Effector memory CD8-positive, alpha-beta T cell (primary cell): ENCODE measurements at regions not wholly inside any gene's neighbourhood (a gene's known extent, or its start where the extent isn't known, plus 50 kb on each side); places are given as distances from the start of the nearest gene placed in this dataset.

Experiments used
- ATAC-seq: fragments of 150-1000 bp; cut with Tn5 transposase; replicated peaks from 2 replicates; pipeline ENCODE4 v1.10.0; 2021; ENCODE audit warnings: mild to moderate bottlenecking, moderate library complexity
- DNase-seq, 3 experiments: peaks; one replicate each; pipeline ENCODE4 v3.0.0; 2021
- H3K27ac Mint-ChIP-seq, 2 donors: one replicate each; pipeline ENCODE4 v1.8.0; 2022; ENCODE audit warnings: mild to moderate bottlenecking in 2 of 2, mixed read lengths in 2 of 2, moderate library complexity in 2 of 2
- H3K27me3 Mint-ChIP-seq, 2 donors: one replicate each; pipeline ENCODE4 v1.8.0; 2022; ENCODE audit warnings: mixed read lengths in 2 of 2
- H3K36me3 Mint-ChIP-seq: one replicate; pipeline ENCODE4 v1.8.0; 2022; ENCODE audit warnings: mild to moderate bottlenecking, moderate library complexity, mixed read lengths; ENCODE audit not compliant: insufficient read depth
- H3K4me1 Mint-ChIP-seq, 2 donors: one replicate each; pipeline ENCODE4 v1.8.0; 2022; ENCODE audit warnings: low read depth in 2 of 2, mixed read lengths in 2 of 2
- H3K4me3 Mint-ChIP-seq, 2 donors: one replicate each; pipeline ENCODE4 v1.8.0; 2022; ENCODE audit warnings: mild to moderate bottlenecking in 2 of 2, mixed read lengths in 2 of 2, moderate library complexity in 2 of 2
- H3K9me3 Mint-ChIP-seq, 2 donors: one replicate each; pipeline ENCODE4 v1.8.0; 2022; ENCODE audit warnings: mixed read lengths in 2 of 2

- Mint-ChIP-seq H3K36me3 (no peaks in the 10 kb centered on the region), H3K27me3 (no peaks in the 10 kb centered on the region), H3K9me3 (peaks cover 16 to 26% of the 10 kb centered on the region in 2 donors), H3K4me1 (no peaks in the 10 kb centered on the region), H3K4me3 (no peak overlapping the region), H3K27ac (no peak overlapping the region)
- ATAC-seq (no peak), DNase-seq (no peak)
Observed at GRCh38 chr5:8581047-8581446, 712.1 kb downstream of the MTRR start.

- Mint-ChIP-seq H3K36me3 (no peaks in the 10 kb centered on the region), H3K9me3 (peaks cover 23 to 24% of the 10 kb centered on the region in 2 donors), H3K4me1 (no peaks in the 10 kb centered on the region), H3K27ac (no peak overlapping the region), H3K27me3 (no peaks in the 10 kb centered on the region), H3K4me3 (no peak overlapping the region)
- ATAC-seq (no peak), DNase-seq (no peak)
Observed at GRCh38 chr5:8585230-8586018, 716.5 kb downstream of the MTRR start.

- Mint-ChIP-seq H3K9me3 (peaks cover 0 to 8% of the 10 kb centered on the region in 2 donors), H3K27me3 (no peaks in the 10 kb centered on the region), H3K4me3 (no peak overlapping the region), H3K36me3 (no peaks in the 10 kb centered on the region), H3K4me1 (no peaks in the 10 kb centered on the region), H3K27ac (no peak overlapping the region)
- DNase-seq (no peak), ATAC-seq (no peak)
Observed at GRCh38 chr5:8590959-8591358, 722.0 kb downstream of the MTRR start.

GRCh38 chr5:8598356-8598755 is 729.4 kb downstream of the MTRR start:
- ATAC-seq (no peak), DNase-seq (no peak)
- Mint-ChIP-seq H3K27ac (no peak overlapping the region), H3K4me3 (no peak overlapping the region), H3K36me3 (no peaks in the 10 kb centered on the region), H3K27me3 (no peaks in the 10 kb centered on the region), H3K9me3 (peaks cover 4 to 15% of the 10 kb centered on the region in 2 donors), H3K4me1 (no peaks in the 10 kb centered on the region)

GRCh38 chr5:8598996-8599395 is 730.0 kb downstream of the MTRR start:
- DNase-seq = no peak

GRCh38 chr5:8600843-8601242 is 731.9 kb downstream of the MTRR start:
- H3K4me3 Mint-ChIP-seq = no peak overlapping the region
- H3K9me3 Mint-ChIP-seq = peaks cover 4 to 15% of the 10 kb centered on the region in 2 donors
- ATAC-seq (no peak), DNase-seq (no peak)
- H3K27ac Mint-ChIP-seq = no peak overlapping the region
- peaks cover 4% of the 10 kb centered on the region for H3K36me3 Mint-ChIP-seq
- no peaks in the 10 kb centered on the region for H3K27me3 Mint-ChIP-seq
- no peaks in the 10 kb centered on the region for H3K4me1 Mint-ChIP-seq

More at GRCh38 chr5:8598996-8599395, 730.0 kb downstream of the MTRR start:
- no peaks in the 10 kb centered on the region for H3K36me3 Mint-ChIP-seq
- no peaks in the 10 kb centered on the region for H3K4me1 Mint-ChIP-seq
- ATAC-seq = no peak
- H3K27me3 Mint-ChIP-seq = no peaks in the 10 kb centered on the region
- no peak overlapping the region for H3K27ac Mint-ChIP-seq
- no peak overlapping the region for H3K4me3 Mint-ChIP-seq
- H3K9me3 Mint-ChIP-seq = peaks cover 4 to 15% of the 10 kb centered on the region in 2 donors

- H3K4me3 Mint-ChIP-seq = no peak overlapping the region
Observed at GRCh38 chr5:8601831-8602354, 732.9 kb downstream of the MTRR start.

GRCh38 chr5:8606231-8606630 is 737.3 kb downstream of the MTRR start:
- Mint-ChIP-seq H3K36me3 (peaks cover 4% of the 10 kb centered on the region), H3K9me3 (peaks cover 1 to 8% of the 10 kb centered on the region in 2 donors), H3K27me3 (no peaks in the 10 kb centered on the region), H3K4me3 (no peak overlapping the region), H3K4me1 (no peaks in the 10 kb centered on the region), H3K27ac (no peak overlapping the region)
- ATAC-seq (no peak), DNase-seq (no peak)

More at GRCh38 chr5:8601831-8602354, 732.9 kb downstream of the MTRR start:
- Mint-ChIP-seq H3K27me3 (no peaks in the 10 kb centered on the region), H3K9me3 (peaks cover 4 to 15% of the 10 kb centered on the region in 2 donors), H3K27ac (no peak overlapping the region), H3K36me3 (peaks cover 4% of the 10 kb centered on the region), H3K4me1 (no peaks in the 10 kb centered on the region)
- no peak for DNase-seq
- no peak for ATAC-seq

- H3K27ac Mint-ChIP-seq = no peak overlapping the region
- peaks cover 3% of the 10 kb centered on the region for H3K36me3 Mint-ChIP-seq
- no peak overlapping the region for H3K4me3 Mint-ChIP-seq
- H3K27me3 Mint-ChIP-seq = no peaks in the 10 kb centered on the region
- ATAC-seq = no peak
- H3K9me3 Mint-ChIP-seq = peaks cover 9 to 19% of the 10 kb centered on the region in 2 donors
- DNase-seq = no peak
- no peaks in the 10 kb centered on the region for H3K4me1 Mint-ChIP-seq
Observed at GRCh38 chr5:8611067-8611466, 742.1 kb downstream of the MTRR start.

- no peak for ATAC-seq
- Mint-ChIP-seq H3K27ac (no peak overlapping the region), H3K9me3 (peaks cover 12 to 19% of the 10 kb centered on the region in 2 donors), H3K4me3 (no peak overlapping the region), H3K27me3 (no peaks in the 10 kb centered on the region), H3K4me1 (no peaks in the 10 kb centered on the region), H3K36me3 (peaks cover 3% of the 10 kb centered on the region)
- DNase-seq = no peak
Observed at GRCh38 chr5:8613078-8613685, 744.2 kb downstream of the MTRR start.

- H3K4me1 Mint-ChIP-seq = no peaks in the 10 kb centered on the region
- DNase-seq (no peak), ATAC-seq (no peak)
- H3K27ac Mint-ChIP-seq = no peak overlapping the region
- no peak overlapping the region for H3K4me3 Mint-ChIP-seq
- H3K9me3 Mint-ChIP-seq = peaks cover 12 to 19% of the 10 kb centered on the region in 2 donors
- H3K36me3 Mint-ChIP-seq = peaks cover 3% of the 10 kb centered on the region
- H3K27me3 Mint-ChIP-seq = no peaks in the 10 kb centered on the region
Observed at GRCh38 chr5:8615142-8615858, 746.4 kb downstream of the MTRR start.

GRCh38 chr5:8628521-8628920 is 759.6 kb downstream of the MTRR start:
- H3K36me3 Mint-ChIP-seq = no peaks in the 10 kb centered on the region
- DNase-seq (no peak), ATAC-seq (no peak)
- H3K4me1 Mint-ChIP-seq = no peaks in the 10 kb centered on the region
- H3K27ac Mint-ChIP-seq = no peak overlapping the region
- peaks cover 4 to 9% of the 10 kb centered on the region in 2 donors for H3K9me3 Mint-ChIP-seq
- no peak overlapping the region for H3K4me3 Mint-ChIP-seq
- no peaks in the 10 kb centered on the region for H3K27me3 Mint-ChIP-seq

- Mint-ChIP-seq H3K4me3 (no peak overlapping the region), H3K27me3 (no peaks in the 10 kb centered on the region), H3K4me1 (no peaks in the 10 kb centered on the region), H3K9me3 (peaks cover 5 to 9% of the 10 kb centered on the region in 2 donors), H3K27ac (no peak overlapping the region), H3K36me3 (no peaks in the 10 kb centered on the region)
- ATAC-seq (no peak), DNase-seq (no peak)
Observed at GRCh38 chr5:8633259-8633658, 764.3 kb downstream of the MTRR start.
